IPS DF 6.9 (cell line): ENCODE measurements at regions not wholly inside any gene's neighbourhood (a gene's known extent, or its start where the extent isn't known, plus 50 kb on each side); places are given as distances from the start of the nearest gene placed in this dataset.
"Not testable (repeated sequence)": the region's sequence is repeated elsewhere in the genome, so short reads cannot be mapped to it uniquely, and the experiment has no call there.

Source experiments
- DNase-seq: peaks from one replicate; pipeline ENCODE4 v3.0.0-alpha.2; 2013; ENCODE audit warnings: low read depth, low spot score
- H3K27ac ChIP-seq: one replicate; pipeline ENCODE4 v1.5.1; 2013; ENCODE audit warnings: low read length, control low read depth
- H3K27me3 ChIP-seq: 2 replicates; pipeline ENCODE4 v1.6.1; 2013; ENCODE audit warnings: mild to moderate bottlenecking, low read length; ENCODE audit not compliant: control insufficient read depth, insufficient read depth
- H3K36me3 ChIP-seq: 2 replicates; pipeline ENCODE4 v1.6.1; 2013; ENCODE audit warnings: low read length; ENCODE audit not compliant: control insufficient read depth, insufficient read depth
- H3K4me1 ChIP-seq: 2 replicates; pipeline ENCODE4 v1.6.1; 2013; ENCODE audit warnings: low read length; ENCODE audit not compliant: control insufficient read depth, insufficient read depth
- H3K4me3 ChIP-seq: 2 replicates; pipeline ENCODE4 v1.5.1; 2013; ENCODE audit warnings: mild to moderate bottlenecking, low read length
- H3K9me3 ChIP-seq: 2 replicates; pipeline ENCODE4 v1.6.1; 2013; ENCODE audit warnings: low read length, inconsistent platforms; ENCODE audit not compliant: control insufficient read depth, insufficient read depth
- WGBS: extraction: QIAGEN DNeasy Blood & Tissue Kit; methylation state at CpG from one replicate; pipeline ENCODE4 v1.1.7; 2013; ENCODE audit warnings: mixed read lengths, missing lambda C conversion rate; ENCODE audit not compliant: insufficient read length, insufficient coverage; 5-methylcytosine and 5-hydroxymethylcytosine counted together

DNA sequence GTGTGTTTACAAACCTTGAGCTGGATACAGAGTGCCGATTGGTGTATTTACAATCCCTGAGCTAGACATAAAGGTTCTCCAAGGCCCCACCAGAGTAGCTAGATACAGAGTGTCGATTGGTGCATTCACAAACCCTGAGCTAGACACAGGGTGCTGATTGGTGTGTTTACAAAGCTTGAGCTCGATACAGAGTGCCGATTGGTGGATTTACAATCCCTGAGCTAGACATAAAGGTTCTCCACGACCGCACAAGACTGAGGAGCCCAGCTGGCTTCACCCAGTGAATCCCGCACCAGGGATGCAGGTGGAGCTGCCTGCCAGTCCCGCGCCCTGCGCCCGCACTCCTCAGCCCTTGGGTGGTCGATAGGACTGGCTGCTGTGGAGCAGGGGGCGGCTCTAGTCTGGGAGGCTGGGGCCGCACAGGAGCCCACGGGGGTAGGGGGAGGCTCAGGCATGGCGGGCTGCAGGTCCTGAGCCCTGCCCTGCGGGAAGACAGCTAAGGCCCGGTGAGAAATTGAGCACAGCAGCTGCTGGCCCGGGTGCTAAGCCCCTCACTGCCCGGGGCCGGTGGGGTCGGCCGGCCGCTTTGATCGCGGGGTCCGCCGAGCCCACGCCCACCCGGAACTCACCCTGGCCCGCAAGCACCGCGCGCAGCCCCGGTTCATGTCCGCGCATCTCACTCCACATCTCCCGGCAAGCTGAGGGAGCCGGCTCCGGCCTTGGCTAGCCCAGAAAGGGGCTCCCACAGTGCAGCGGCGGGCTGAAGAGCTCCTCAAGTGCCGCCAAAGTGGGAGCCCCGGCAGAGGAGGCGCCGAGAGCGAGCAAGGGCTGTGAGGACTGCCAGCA lies 114.0 kb downstream of the GPX5 start:
- not testable (repeated sequence) for H3K27ac ChIP-seq, H3K36me3 ChIP-seq, H3K4me3 ChIP-seq, H3K27me3 ChIP-seq, H3K4me1 ChIP-seq, H3K9me3 ChIP-seq, DNase-seq
- no CpG with 5 or more reads among the region's 47 CpGs for WGBS

DNA sequence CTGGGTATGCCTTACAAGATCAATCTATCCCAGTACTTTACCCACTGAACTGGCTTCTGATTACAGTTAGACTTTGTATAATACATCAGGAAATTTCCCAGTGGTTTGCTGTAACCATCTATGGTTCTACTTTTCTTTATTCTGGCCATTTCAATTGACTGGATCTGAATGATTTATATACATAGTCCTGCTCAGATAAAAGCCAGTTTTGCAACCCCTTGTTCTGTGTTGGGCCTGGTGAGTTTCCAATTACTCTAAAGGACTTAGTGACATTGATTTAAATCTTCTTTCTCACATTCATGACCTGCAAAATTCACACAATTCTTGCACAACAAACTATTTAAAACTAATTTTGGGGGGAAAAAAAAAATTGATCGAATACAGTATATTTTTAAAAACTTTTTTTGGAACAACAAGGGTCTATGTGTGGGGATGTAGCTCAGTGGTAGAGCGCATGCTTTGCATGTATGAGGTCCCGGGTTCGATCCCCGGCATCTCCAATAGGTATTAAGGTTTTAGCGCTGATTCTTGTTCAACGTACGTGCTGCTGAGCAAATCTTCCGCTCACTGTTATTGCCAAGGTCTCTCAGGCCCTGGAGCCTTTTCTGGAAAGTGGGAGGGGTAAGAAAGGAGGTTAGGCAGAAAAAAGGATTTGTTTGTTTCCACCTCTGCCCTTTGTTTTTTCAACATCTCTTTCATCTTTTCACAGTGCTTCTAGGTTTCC lies 117.5 kb downstream of the GPX5 start:
- Histone ChIP-seq H3K27me3 (0 out of 2 replicates have a peak, but pooled peaks cover 1% of the 10 kb centered on the region), H3K9me3 (no peaks in the 10 kb centered on the region), H3K4me3 (peak overlapping the region; percentile 36; the same call in 1 of the 2 replicates), H3K4me1 (no peaks in the 10 kb centered on the region), H3K36me3 (no peaks in the 10 kb centered on the region), H3K27ac (no peak overlapping the region)
- no CpG with 5 or more reads among the region's 9 CpGs for WGBS
- DNase-seq = no peak

DNA sequence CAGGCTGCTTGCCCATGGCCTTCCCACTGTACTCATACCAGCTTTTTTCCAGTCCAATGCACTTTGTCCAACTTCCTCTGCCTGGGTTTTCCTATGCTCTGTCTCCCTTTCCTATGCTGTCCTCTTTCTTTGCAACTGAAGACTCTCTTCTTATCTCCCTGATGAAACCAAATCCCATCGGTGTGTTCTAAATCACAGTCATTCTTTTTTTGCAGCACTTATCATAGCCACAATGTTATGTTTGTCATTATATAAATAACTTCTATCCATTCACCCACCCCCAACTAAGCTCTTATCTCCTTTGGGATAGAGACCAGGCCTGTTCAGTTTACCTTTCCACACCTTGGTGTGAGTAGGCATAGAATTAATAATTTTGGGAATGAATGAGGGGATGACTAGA lies 121.0 kb downstream of the GPX5 start:
- Histone ChIP-seq H3K27me3 (0 out of 2 replicates have a peak, but pooled peaks cover 1% of the 10 kb centered on the region), H3K4me1 (no peaks in the 10 kb centered on the region), H3K4me3 (no peak overlapping the region), H3K36me3 (no peaks in the 10 kb centered on the region), H3K27ac (no peak overlapping the region), H3K9me3 (no peaks in the 10 kb centered on the region)
- no peak for DNase-seq
- no CpG with 5 or more reads among the region's 1 CpG for whole genome bisulfite sequencing

DNA sequence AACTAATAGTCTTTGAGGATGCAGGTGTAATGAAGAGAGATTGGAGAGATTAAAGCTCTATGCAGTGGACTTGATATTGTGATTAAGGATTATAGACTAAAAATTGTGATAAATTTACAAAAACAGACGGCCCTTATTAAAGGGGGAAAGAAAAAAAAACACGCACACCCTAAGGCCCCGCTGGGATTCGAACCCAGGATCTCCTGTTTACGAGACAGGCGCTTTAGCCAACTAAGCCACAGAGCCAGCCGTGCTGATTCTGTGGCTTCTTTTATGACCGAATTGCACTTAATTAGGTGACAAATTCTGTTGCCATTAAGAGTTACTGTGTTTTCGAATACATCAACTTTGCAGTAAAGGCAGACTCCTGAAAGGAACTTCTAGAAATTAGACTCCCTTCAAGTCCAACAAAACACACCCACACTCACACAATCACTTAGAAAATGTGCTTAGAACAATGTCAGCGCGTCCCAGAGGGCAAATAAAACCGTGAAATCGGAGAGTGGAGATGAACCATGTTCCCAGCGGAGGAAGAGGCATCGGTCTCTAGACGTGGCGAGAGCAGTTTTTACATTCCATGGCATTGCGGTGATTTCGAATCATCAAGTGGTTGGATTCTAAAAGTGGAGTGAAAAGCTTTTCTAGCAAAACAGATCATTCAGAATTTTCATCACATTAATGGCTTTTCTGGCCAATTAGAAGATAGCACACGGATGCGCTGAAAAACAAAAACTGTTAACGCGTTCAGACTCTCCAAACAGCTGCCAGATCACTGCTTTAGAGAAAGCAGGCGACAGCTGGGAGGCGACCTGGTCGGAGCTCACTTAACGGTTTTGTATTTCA lies 122.6 kb downstream of the GPX5 start:
- H3K27me3 ChIP-seq = 0 out of 2 replicates have a peak, but pooled peaks cover 1% of the 10 kb centered on the region
- H3K9me3 ChIP-seq = no peaks in the 10 kb centered on the region
- peak overlapping the region; percentile 75; the same call in 1 of the 2 replicates for H3K4me3 ChIP-seq
- WGBS = no CpG with 5 or more reads among the region's 27 CpGs
- no peaks in the 10 kb centered on the region for H3K36me3 ChIP-seq
- no peak overlapping the region for H3K27ac ChIP-seq
- no peaks in the 10 kb centered on the region for H3K4me1 ChIP-seq
- no peak for DNase-seq

DNA sequence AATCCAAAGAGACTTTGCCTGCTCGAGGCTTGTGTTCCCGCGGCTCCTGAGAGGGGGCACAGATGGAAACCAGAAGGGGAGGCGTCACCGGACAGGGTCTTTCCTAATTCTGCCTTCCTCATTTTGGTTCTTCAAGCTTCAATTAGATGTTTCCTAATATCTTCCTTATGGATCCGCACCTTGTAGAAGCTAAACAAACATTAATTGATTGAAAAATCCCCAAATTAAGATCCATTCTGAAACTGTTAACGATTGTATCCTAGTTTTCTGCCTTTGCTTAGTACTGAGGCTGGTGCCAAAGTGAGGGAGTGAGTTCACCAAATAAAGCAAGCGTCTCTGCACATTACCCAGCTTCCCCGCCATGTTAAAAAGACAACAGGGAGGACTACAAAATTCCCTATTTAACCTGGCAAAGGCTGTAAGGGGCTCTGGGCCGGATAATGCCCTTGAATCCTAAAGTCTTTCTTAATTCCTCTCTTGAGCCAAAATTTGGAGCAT lies 123.2 kb downstream of the GPX5 start:
- no peaks in the 10 kb centered on the region for H3K9me3 ChIP-seq
- 0 out of 2 replicates have a peak, but pooled peaks cover 1% of the 10 kb centered on the region for H3K27me3 ChIP-seq
- DNase-seq = no peak
- no peaks in the 10 kb centered on the region for H3K4me1 ChIP-seq
- H3K27ac ChIP-seq = no peak overlapping the region
- H3K4me3 ChIP-seq = peak overlapping the region; percentile 75; the same call in 1 of the 2 replicates
- no CpG with 5 or more reads among the region's 10 CpGs for WGBS
- no peaks in the 10 kb centered on the region for H3K36me3 ChIP-seq

DNA sequence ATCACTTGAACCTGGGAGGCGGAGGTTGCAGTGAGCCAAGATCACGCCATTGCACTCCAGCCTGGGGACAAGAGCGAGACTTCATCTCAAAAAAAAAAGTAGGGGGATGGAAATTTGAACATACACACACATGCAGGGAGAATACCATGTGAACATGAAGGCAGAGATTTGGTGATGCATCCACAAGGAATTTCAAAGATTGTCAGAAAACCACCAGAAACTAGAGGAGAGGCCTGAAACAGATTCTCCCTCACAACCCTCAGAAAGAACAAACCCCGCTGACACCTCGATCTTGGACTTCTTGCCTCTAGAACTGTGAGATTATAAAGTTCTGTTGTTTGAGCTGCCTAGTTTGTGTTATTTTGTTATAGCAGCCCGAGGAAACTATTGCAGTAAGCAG lies 125.5 kb downstream of the GPX5 start:
- no peak overlapping the region for H3K27ac ChIP-seq
- H3K9me3 ChIP-seq = no peaks in the 10 kb centered on the region
- no CpG with 5 or more reads among the region's 6 CpGs for WGBS
- no peaks in the 10 kb centered on the region for H3K4me1 ChIP-seq
- no peaks in the 10 kb centered on the region for H3K36me3 ChIP-seq
- no peak overlapping the region for H3K4me3 ChIP-seq
- no peaks in the 10 kb centered on the region for H3K27me3 ChIP-seq
- no peak for DNase-seq

DNA sequence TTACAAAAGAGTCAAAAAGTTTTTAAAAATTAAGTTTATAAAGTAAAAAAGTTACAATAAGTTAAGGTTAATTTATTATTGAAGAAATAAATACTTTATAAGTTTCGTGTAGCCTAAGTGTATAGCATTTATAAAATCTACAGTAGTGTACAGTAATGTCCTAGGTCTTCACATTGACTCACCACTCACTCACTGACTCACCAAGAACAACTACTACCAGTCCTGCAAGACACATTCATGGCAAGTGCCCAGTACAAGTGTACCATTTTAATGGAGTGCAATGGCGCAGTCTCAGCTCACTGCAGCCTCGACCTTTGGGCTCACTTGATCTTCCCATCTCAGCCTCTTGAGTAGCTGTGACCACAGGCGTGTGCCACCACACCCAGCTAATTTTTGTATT lies 128.2 kb downstream of the GPX5 start:
- Histone ChIP-seq H3K4me3 (no peak overlapping the region), H3K4me1 (no peaks in the 10 kb centered on the region), H3K36me3 (no peaks in the 10 kb centered on the region), H3K27ac (no peak overlapping the region), H3K27me3 (no peaks in the 10 kb centered on the region), H3K9me3 (no peaks in the 10 kb centered on the region)
- DNase-seq = no peak
- no CpG with 5 or more reads among the region's 4 CpGs for WGBS

DNA sequence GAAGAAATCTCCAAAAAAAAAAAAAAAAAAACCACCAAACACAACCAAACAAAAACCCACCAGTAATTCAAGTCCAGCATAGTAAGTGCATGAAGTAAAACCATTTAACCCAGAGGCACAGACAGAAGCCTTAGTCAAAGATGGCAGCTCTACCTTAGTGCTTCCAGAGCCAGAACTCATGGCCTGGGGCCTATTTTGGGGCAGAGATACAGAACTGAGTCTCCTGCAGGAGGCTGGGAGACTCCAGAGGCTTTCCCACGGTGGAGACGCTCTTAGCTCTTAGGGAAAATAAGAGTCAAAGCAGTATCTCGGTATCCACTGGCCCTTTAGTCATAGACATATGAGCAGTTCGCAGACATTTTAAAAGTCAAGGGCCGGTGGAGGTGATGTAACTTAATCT lies 129.5 kb downstream of the GPX5 start:
- no peaks in the 10 kb centered on the region for H3K27me3 ChIP-seq

DNA sequence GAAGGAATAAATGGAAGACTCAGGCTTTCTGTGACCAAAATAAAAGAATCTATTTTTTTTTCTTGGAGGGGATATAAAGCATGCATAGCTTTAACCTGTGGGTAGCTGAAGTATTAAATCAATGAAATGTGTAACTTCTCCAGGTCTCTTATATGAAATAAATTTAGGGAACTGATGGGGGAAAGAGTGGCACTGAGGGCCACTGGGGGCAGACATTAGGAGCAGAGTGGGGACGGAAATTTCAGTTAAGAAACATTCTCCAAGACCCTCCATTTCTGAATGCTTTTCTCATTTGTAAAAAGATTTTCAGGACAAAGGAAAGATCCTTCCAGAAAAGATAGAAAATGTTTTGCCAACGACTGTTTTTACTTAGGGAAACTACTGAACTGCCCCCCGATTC lies 131.0 kb downstream of the GPX5 start:
- Histone ChIP-seq H3K4me1 (no peaks in the 10 kb centered on the region), H3K4me3 (peak overlapping the region; percentile 48; the same call in 1 of the 2 replicates), H3K9me3 (no peaks in the 10 kb centered on the region), H3K27me3 (no peaks in the 10 kb centered on the region), H3K36me3 (no peaks in the 10 kb centered on the region), H3K27ac (no peak overlapping the region)
- DNase-seq = no peak
- no CpG with 5 or more reads among the region's 3 CpGs for WGBS

More for the DNA sequence above, 129.5 kb downstream of the GPX5 start:
- no peak overlapping the region for H3K27ac ChIP-seq
- WGBS = no CpG with 5 or more reads among the region's 5 CpGs
- no peak for DNase-seq
- no peaks in the 10 kb centered on the region for H3K4me1 ChIP-seq
- H3K9me3 ChIP-seq = no peaks in the 10 kb centered on the region
- no peaks in the 10 kb centered on the region for H3K36me3 ChIP-seq
- no peak overlapping the region for H3K4me3 ChIP-seq

DNA sequence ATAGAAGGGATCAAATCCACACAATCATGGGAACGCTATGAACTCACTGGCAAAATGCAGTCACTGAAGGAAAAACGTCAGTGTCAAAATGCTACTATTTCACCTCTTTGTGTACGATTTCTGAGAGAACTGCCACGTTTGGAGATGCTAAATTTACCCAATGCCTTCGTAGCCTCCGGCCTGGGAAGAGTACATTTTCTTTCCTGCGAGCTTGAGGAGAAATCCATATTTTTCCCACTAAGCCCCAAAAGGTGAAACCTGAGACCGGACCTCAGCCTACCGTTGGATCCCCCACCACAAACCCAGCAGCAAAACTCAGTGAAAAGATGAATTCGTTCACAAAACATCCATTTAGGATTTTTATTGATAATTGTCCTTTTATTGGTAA lies 131.7 kb downstream of the GPX5 start:
- Histone ChIP-seq H3K4me3 (peak overlapping the region; percentile 48; the same call in 1 of the 2 replicates), H3K36me3 (no peaks in the 10 kb centered on the region), H3K27ac (no peak overlapping the region), H3K9me3 (no peaks in the 10 kb centered on the region), H3K27me3 (no peaks in the 10 kb centered on the region), H3K4me1 (no peaks in the 10 kb centered on the region)
- no CpG with 5 or more reads among the region's 10 CpGs for WGBS
- no peak for DNase-seq
